Activated naive CD8-positive, alpha-beta T cell treated with anti-CD3 and anti-CD28 coated beads, Interleukin-2, amount 10 ng/mL, durations not matched to agents 7 days and 5 days (primary cell): ENCODE measurements at regions not wholly inside any gene's neighbourhood (a gene's known extent, or its start where the extent isn't known, plus 50 kb on each side); places are given as distances from the start of the nearest gene placed in this dataset.

Experiments used
- ATAC-seq: fragments of 150-1000 bp; cut with Tn5 transposase; one replicate; pipeline ENCODE4 v1.10.0; 2021; ENCODE audit warnings: low read depth, moderate library complexity
- POLR2A ChIA-PET: fragments of 350-600 bp; sonication (Branson Sonifier 250); formaldehyde crosslinking; loops from one replicate; lab custom pipeline; 2021; ENCODE audit warnings: antibody characterized with exemption; lab: Charles Lee
- DNase-seq: peaks from one replicate; pipeline ENCODE4 v3.0.0; 2021
- H3K27ac Mint-ChIP-seq: one replicate; pipeline ENCODE4 v1.8.0; 2022; ENCODE audit warnings: mild to moderate bottlenecking, mixed read lengths
- H3K27me3 Mint-ChIP-seq: one replicate; pipeline ENCODE4 v1.8.0; 2022; ENCODE audit warnings: mild to moderate bottlenecking, moderate library complexity, mixed read lengths
- H3K36me3 Mint-ChIP-seq: one replicate; pipeline ENCODE4 v1.8.0; 2021; ENCODE audit warnings: mild to moderate bottlenecking, mixed read lengths
- H3K4me1 Mint-ChIP-seq: one replicate; pipeline ENCODE4 v1.8.0; 2021; ENCODE audit warnings: mixed read lengths
- H3K4me3 Mint-ChIP-seq: one replicate; pipeline ENCODE4 v1.8.0; 2022; ENCODE audit warnings: mild to moderate bottlenecking, moderate library complexity, mixed read lengths
- H3K9me3 Mint-ChIP-seq: one replicate; pipeline ENCODE4 v1.8.0; 2021; ENCODE audit warnings: mixed read lengths

GRCh38 chr22:47465222-47465621 is 702.8 kb downstream of the TBC1D22A start:
- Mint-ChIP-seq H3K4me1 (no peaks in the 10 kb centered on the region), H3K27ac (no peak overlapping the region), H3K27me3 (peaks cover 3% of the 10 kb centered on the region), H3K4me3 (no peak overlapping the region), H3K9me3 (peaks cover 6% of the 10 kb centered on the region), H3K36me3 (no peaks in the 10 kb centered on the region)
- ATAC-seq, result no peak
- DNase-seq, result no peak
- POLR2A ChIA-PET, result no interaction called here

GRCh38 chr22:47463220-47463619 is 700.8 kb downstream of the TBC1D22A start:
- Mint-ChIP-seq H3K27me3 (peaks cover 2% of the 10 kb centered on the region), H3K4me1 (no peaks in the 10 kb centered on the region), H3K9me3 (peaks cover 6% of the 10 kb centered on the region), H3K4me3 (no peak overlapping the region), H3K27ac (no peak overlapping the region), H3K36me3 (no peaks in the 10 kb centered on the region)
- no peak for DNase-seq
- POLR2A ChIA-PET, result no interaction called here
- no peak for ATAC-seq

DNA sequence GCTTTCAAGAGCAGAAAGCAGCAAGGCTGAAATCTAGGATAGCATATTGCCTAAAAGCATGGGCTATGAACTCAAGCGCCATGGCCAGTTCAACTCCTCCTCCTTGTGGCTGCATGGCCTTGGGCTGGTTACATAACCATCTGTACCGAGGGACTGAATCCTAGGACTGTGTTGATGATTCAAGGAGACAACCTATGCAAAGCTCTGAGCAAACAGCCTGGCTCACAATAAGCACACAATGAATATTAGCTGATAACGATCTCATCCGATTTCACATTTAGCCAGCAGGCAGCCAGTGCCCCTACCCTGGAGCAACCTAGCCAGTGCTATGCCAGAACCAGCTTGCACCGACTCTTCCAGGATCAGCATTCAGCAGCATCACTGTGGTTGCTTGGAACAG is 698.4 kb downstream of the TBC1D22A start:
- Mint-ChIP-seq H3K27ac (no peak overlapping the region), H3K4me1 (no peaks in the 10 kb centered on the region)
- ATAC-seq, result no peak

DNA sequence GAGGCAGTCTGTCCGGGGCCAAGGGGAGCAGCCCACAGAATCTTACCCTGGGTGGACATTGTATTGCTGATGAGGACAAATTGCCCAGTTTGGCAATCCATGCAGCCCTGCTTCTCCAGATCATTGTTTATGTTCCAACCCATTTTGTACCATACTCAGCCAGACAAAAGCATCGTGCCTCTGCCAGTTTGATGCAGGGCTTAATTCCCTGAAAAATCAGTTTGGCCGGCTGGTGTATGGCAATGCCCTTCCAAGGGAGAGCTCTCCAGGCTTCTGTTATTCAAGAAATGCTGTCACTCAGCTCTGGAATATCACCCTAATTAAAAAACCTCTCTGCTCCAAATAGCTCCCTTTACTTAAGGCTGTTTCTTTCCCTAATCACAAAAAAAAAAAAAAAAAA is 697.7 kb downstream of the TBC1D22A start:
- no peaks in the 10 kb centered on the region for H3K4me1 Mint-ChIP-seq
- H3K36me3 Mint-ChIP-seq, result no peaks in the 10 kb centered on the region
- ATAC-seq, result no peak
- H3K4me3 Mint-ChIP-seq, result no peak overlapping the region
- H3K9me3 Mint-ChIP-seq, result no peaks in the 10 kb centered on the region
- POLR2A ChIA-PET, result no interaction called here
- no peak for DNase-seq
- H3K27me3 Mint-ChIP-seq, result no peaks in the 10 kb centered on the region
- no peak overlapping the region for H3K27ac Mint-ChIP-seq

More for the DNA sequence above, 698.4 kb downstream of the TBC1D22A start:
- H3K9me3 Mint-ChIP-seq, result no peaks in the 10 kb centered on the region
- no peak for DNase-seq
- no peaks in the 10 kb centered on the region for H3K36me3 Mint-ChIP-seq
- POLR2A ChIA-PET, result no interaction called here
- H3K27me3 Mint-ChIP-seq, result no peaks in the 10 kb centered on the region
- H3K4me3 Mint-ChIP-seq, result no peak overlapping the region

- no peak for ATAC-seq
- Mint-ChIP-seq H3K4me3 (no peak overlapping the region), H3K27ac (no peak overlapping the region), H3K27me3 (peaks cover 4% of the 10 kb centered on the region), H3K4me1 (no peaks in the 10 kb centered on the region), H3K36me3 (no peaks in the 10 kb centered on the region), H3K9me3 (peaks cover 1% of the 10 kb centered on the region)
- POLR2A ChIA-PET, result no interaction called here
- DNase-seq, result no peak
Observed at GRCh38 chr22:47458348-47458747, 695.9 kb downstream of the TBC1D22A start.

DNA sequence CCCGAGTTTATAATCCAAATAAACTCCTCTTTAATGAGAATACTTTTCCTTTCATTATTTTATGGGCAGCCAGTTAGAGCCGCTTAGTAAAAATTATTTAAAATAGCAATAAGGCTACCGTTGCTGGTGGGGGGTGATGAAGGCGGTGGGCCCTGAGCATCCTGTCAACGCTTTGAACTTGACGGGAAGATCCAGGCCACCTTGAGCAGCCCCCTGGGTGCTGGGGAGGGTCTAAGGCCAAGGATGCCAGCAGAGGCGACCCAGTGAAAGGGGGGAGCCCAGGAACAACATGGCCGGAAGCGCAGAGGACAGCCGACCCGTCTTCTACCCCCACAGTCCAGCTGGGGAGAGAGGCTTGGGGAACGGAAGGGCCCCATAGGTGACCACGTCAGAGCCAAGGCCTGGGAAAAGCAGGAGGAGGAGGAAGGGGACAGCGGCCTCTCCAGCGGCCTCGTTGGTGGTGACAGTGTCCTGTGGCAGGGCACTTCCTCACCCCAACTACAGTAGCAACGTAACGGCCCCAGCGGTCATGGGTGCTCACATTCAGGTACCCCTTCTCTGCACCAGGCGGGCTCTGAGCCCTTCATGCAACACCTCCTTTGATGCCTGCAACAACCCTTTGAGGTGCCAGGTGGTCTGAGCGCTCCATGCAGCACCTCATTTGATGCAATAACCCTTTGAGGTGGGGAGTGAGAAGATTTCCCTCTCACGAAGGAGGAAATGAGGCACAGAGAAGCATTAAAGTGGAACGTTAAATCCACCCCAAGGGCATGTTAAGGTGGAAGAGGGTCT is 695.3 kb downstream of the TBC1D22A start:
- Mint-ChIP-seq H3K9me3 (peaks cover 1% of the 10 kb centered on the region), H3K4me1 (no peaks in the 10 kb centered on the region), H3K4me3 (no peak overlapping the region), H3K27ac (no peak overlapping the region), H3K27me3 (peaks cover 4% of the 10 kb centered on the region), H3K36me3 (no peaks in the 10 kb centered on the region)
- POLR2A ChIA-PET, result no interaction called here
- no peak for ATAC-seq
- DNase-seq, result no peak

GRCh38 chr22:47457021-47457420 is 694.6 kb downstream of the TBC1D22A start:
- ATAC-seq (no peak), DNase-seq (no peak)
- no peaks in the 10 kb centered on the region for H3K36me3 Mint-ChIP-seq
- POLR2A ChIA-PET, result no interaction called here
- H3K9me3 Mint-ChIP-seq, result peaks cover 1% of the 10 kb centered on the region
- H3K4me3 Mint-ChIP-seq, result no peak overlapping the region
- H3K27ac Mint-ChIP-seq, result no peak overlapping the region
- H3K27me3 Mint-ChIP-seq, result peaks cover 4% of the 10 kb centered on the region
- H3K4me1 Mint-ChIP-seq, result no peaks in the 10 kb centered on the region

GRCh38 chr22:47456031-47456430 is 693.6 kb downstream of the TBC1D22A start:
- H3K27me3 Mint-ChIP-seq, result peaks cover 4% of the 10 kb centered on the region
- H3K4me3 Mint-ChIP-seq, result no peak overlapping the region
- no peaks in the 10 kb centered on the region for H3K36me3 Mint-ChIP-seq
- H3K9me3 Mint-ChIP-seq, result peaks cover 1% of the 10 kb centered on the region
- DNase-seq (no peak), ATAC-seq (no peak)
- H3K27ac Mint-ChIP-seq, result no peak overlapping the region
- POLR2A ChIA-PET, result no interaction called here
- no peaks in the 10 kb centered on the region for H3K4me1 Mint-ChIP-seq

DNA sequence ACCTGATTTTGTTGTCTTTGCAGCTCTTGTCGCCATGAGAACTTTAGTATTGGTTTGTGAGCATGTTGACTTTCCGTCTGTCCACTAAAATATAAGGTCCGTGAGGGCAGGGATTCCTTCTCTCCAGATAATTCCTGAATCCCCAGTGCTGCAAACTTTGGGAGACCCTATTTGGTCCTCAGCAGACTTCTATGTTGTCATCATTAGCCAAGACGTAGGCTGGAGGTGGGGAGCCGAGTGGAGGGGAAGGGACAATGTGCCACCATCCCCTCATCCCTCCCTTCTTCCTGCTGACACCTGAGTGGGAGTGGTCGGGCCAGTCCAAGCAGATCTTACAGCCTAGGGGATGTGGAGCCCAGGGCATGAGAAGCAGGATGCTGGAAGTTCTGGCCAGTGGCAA is 690.6 kb downstream of the TBC1D22A start:
- H3K27ac Mint-ChIP-seq, result no peak overlapping the region
- peaks cover 1% of the 10 kb centered on the region for H3K9me3 Mint-ChIP-seq
- H3K4me1 Mint-ChIP-seq, result no peaks in the 10 kb centered on the region
- H3K4me3 Mint-ChIP-seq, result no peak overlapping the region
- no peak for DNase-seq
- H3K27me3 Mint-ChIP-seq, result peaks cover 4% of the 10 kb centered on the region
- no peaks in the 10 kb centered on the region for H3K36me3 Mint-ChIP-seq
- POLR2A ChIA-PET, result no interaction called here
- no peak for ATAC-seq

DNA sequence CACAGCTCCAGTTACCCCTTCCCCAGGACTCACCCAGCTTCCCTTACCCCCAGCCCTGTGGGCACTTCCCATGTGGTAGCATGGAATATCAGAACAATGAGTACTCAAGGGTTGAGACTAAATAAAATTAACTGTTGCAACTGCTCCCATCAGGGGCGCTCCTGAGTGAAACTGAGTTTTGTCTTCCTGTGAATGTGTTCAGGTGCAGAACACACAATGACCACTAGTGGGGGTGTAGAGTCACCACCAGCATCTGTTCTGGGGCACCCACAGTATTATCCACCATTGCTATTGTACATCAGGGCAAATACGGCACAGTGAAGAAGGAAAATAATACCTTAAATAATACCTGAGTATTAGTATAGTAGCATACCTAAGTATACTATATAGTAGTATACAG is 689.7 kb downstream of the TBC1D22A start:
- Mint-ChIP-seq H3K4me3 (no peak overlapping the region), H3K9me3 (peaks cover 1% of the 10 kb centered on the region), H3K4me1 (no peaks in the 10 kb centered on the region), H3K27me3 (peaks cover 4% of the 10 kb centered on the region), H3K36me3 (no peaks in the 10 kb centered on the region), H3K27ac (no peak overlapping the region)
- DNase-seq (no peak), ATAC-seq (no peak)
- POLR2A ChIA-PET, result no interaction called here

GRCh38 chr22:47450876-47451475 is 688.5 kb downstream of the TBC1D22A start:
- POLR2A ChIA-PET, result no interaction called here
- Mint-ChIP-seq H3K4me1 (no peaks in the 10 kb centered on the region), H3K9me3 (peaks cover 1% of the 10 kb centered on the region), H3K27ac (no peak overlapping the region), H3K4me3 (no peak overlapping the region), H3K36me3 (no peaks in the 10 kb centered on the region), H3K27me3 (peaks cover 4% of the 10 kb centered on the region)
- ATAC-seq (no peak), DNase-seq (no peak)

GRCh38 chr22:47449508-47450270 is 687.2 kb downstream of the TBC1D22A start:
- Mint-ChIP-seq H3K27ac (no peak overlapping the region), H3K4me3 (no peak overlapping the region), H3K27me3 (peaks cover 4% of the 10 kb centered on the region), H3K9me3 (peaks cover 1% of the 10 kb centered on the region), H3K36me3 (no peaks in the 10 kb centered on the region), H3K4me1 (no peaks in the 10 kb centered on the region)
- ATAC-seq (no peak), DNase-seq (no peak)
- POLR2A ChIA-PET, result no interaction called here

DNA sequence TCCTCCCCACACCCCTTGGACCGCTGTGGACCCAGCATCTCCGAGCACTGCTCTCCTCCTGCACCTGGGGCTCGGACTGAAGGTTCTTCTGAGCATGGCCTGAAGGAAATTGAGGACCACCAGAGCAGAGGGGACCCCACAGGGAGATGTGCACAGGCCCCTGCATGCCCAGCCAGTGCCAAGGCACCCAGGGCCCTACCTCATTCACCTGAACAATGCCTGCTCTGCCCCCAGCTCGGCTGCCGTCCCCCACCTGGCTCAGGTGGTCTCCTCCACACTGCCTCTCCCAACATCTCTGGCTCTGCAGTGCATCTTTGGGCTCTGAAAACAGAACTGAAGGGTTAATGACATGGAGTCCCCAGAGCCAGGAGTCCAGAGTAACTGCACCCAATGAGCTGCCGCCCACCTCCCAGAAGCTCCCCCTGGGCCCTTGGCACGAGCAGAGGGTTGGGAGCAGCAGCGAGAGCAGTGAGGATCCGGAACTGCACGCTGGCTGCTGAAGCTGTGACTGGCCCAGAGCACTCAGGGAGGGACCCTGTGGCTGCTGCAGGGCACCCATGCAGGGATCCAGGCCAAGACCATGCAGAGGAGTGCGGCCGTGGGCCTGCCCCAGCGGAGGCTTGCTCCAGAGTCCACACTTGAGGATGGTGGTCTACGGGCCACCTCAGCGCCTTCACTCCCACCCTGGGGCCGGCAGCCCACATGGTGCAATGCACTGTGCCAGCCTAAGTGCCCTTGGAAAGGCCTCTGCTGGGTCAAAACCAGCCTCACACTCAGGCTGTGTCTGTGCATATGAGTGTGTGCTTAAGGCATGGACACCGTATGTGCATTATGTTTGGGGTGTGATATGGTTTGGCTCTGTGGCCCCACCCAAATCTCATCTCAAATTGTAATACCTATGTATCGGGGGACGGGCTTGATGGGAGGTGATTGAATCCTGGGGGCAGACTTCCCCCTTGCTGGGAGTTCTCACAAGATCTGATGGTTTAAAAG is 686.1 kb downstream of the TBC1D22A start:
- ATAC-seq (no peak), DNase-seq (no peak)
- Mint-ChIP-seq H3K4me3 (no peak overlapping the region), H3K27me3 (no peaks in the 10 kb centered on the region), H3K36me3 (no peaks in the 10 kb centered on the region), H3K9me3 (no peaks in the 10 kb centered on the region), H3K27ac (no peak overlapping the region), H3K4me1 (no peaks in the 10 kb centered on the region)
- POLR2A ChIA-PET, result no interaction called here
